Immature natural killer cell (primary cell): ENCODE measurements at regions not wholly inside any gene's neighbourhood (a gene's known extent, or its start where the extent isn't known, plus 50 kb on each side); places are given as distances from the start of the nearest gene placed in this dataset.

Experiments used
- DNase-seq, 3 donors: peaks; one replicate each; pipeline ENCODE4 v3.0.0; 2022; ENCODE audit warnings: mixed read lengths in 1 of 3
- H3K27ac Mint-ChIP-seq, 6 donors: one replicate each; pipeline ENCODE4 v1.8.0; 2020; ENCODE audit warnings: mixed read lengths in 6 of 6, mild to moderate bottlenecking in 5 of 6, inconsistent platforms in 4 of 6, moderate library complexity in 3 of 6
- H3K27me3 Mint-ChIP-seq, 3 donors: one replicate each; pipeline ENCODE4 v1.8.0; 2020 to 2021; ENCODE audit warnings: low read depth in 3 of 3, mild to moderate bottlenecking in 3 of 3, mixed read lengths in 3 of 3, moderate library complexity in 3 of 3, inconsistent platforms in 1 of 3
- H3K36me3 Mint-ChIP-seq, 3 donors: one replicate each; pipeline ENCODE4 v1.8.0; 2020; ENCODE audit warnings: mixed read lengths in 3 of 3, inconsistent platforms in 2 of 3, mild to moderate bottlenecking in 2 of 3
- H3K4me1 Mint-ChIP-seq, 2 donors: one replicate each; pipeline ENCODE4 v1.8.0; 2020; ENCODE audit warnings: inconsistent platforms in 2 of 2, mild to moderate bottlenecking in 2 of 2, mixed read lengths in 2 of 2, moderate library complexity in 1 of 2
- H3K4me3 Mint-ChIP-seq, 5 donors: one replicate each; pipeline ENCODE4 v1.8.0; 2020; ENCODE audit warnings: mild to moderate bottlenecking in 5 of 5, mixed read lengths in 5 of 5, inconsistent platforms in 3 of 5, moderate library complexity in 3 of 5
- H3K9me3 Mint-ChIP-seq, 6 donors: one replicate each; pipeline ENCODE4 v1.8.0; 2020; ENCODE audit warnings: mild to moderate bottlenecking in 6 of 6, mixed read lengths in 6 of 6, inconsistent platforms in 4 of 6, moderate library complexity in 3 of 6

DNA sequence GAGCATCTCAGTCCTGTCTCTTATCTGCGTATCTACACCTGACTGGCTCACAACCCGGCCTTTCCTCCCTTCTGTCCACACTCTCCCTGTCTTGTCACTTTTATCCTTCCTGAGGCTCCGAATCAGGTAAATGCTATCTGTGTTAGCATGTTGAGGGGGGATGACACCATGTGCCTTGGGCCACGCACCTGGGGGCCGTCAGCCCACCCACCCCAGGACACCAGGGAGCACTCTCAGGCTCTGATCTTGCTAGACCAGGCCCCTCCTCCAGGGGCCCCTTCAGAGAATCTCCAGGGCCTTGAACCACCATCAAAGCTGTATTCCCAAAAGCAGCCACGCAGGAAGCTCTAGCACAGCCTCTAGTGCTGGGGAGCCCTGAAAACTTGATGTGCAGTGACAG lies 278.7 kb upstream of the SHH start:
- peaks cover 1 to 3% (median 3%) of the 10 kb centered on the region in 3 donors for H3K27me3 Mint-ChIP-seq
- no peaks in the 10 kb centered on the region for H3K9me3 Mint-ChIP-seq
- DNase-seq = no peak
- H3K4me3 Mint-ChIP-seq = no peak overlapping the region
- no peak overlapping the region for H3K27ac Mint-ChIP-seq
- H3K4me1 Mint-ChIP-seq = no peaks in the 10 kb centered on the region
- H3K36me3 Mint-ChIP-seq = no peaks in the 10 kb centered on the region

GRCh38 chr7:156089222-156089621 lies 277.0 kb upstream of the SHH start:
- no peaks in the 10 kb centered on the region for H3K36me3 Mint-ChIP-seq
- no peaks in the 10 kb centered on the region for H3K4me1 Mint-ChIP-seq
- no peaks in the 10 kb centered on the region for H3K9me3 Mint-ChIP-seq
- no peak overlapping the region for H3K27ac Mint-ChIP-seq
- no peak overlapping the region for H3K4me3 Mint-ChIP-seq
- DNase-seq = no peak
- H3K27me3 Mint-ChIP-seq = peaks cover 1 to 3% (median 3%) of the 10 kb centered on the region in 3 donors

DNA sequence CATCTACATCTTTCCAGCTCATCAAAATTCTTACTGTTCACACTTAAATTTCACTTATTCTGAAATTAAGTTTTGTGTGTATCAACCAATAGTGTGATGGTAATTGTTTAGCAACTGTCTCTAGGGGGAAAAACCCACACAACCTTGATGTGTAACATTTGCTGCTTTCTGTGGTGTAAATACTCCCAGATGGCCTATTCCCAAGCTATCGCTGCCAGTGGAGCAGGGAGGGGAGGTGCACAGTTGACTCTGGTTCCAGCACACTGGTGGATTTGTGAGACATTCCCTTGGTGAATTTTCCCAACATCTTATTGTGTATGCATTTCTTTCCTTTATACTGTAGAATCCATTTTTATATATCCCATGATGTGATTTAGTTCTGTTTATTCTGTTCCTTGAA lies 275.9 kb upstream of the SHH start:
- Mint-ChIP-seq H3K36me3 (no peaks in the 10 kb centered on the region), H3K9me3 (no peaks in the 10 kb centered on the region), H3K27ac (no peak overlapping the region), H3K4me1 (no peaks in the 10 kb centered on the region), H3K27me3 (peaks cover under 1 to 3% (median 3%) of the 10 kb centered on the region in 3 donors), H3K4me3 (no peak overlapping the region)
- no peak for DNase-seq

DNA sequence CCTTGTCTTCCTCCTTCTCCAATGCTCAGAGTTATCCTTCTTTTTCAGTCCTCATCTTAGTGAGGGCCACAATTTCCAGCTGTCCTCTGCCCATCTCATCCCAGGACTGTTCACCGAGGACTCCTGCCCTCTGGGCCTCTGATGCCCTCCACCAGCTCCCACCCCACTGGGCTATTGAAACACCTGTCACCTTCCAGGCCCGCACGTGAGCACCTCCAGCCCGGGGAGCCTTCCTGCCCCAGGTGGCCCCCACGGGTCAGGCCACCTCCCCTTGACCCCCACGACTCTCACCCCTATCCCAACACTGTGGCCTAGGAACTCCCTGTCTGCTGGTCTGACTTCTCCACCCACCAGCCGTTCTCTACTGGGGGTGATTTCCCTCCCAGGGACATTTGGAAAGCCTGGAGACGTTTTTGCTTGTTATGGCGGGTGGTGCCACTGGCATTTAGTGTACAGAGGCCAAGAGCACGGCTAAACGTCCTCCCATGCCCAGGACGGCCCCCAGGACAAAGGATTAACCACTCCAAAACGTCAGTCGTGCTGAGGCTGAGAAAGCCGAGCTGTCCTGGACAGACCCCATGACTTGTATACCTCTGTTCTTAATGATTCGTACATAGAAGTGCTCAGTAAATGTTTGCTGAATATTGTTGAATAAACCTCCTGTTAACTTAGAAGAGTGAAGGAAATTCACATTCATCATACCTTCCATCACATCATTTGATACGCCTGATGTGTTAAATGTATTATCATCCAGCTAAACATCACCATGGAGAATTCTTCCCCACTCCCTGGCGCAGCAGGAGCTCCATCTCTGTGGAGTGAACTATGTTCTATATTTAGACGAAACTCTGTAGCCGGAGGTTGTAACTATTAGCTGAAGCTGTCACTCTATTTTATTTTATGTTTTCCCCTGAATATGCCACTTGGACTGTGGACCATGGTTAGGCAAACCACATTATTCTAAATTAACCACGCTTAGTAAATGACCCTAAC lies 270.1 kb upstream of the SHH start:
- Mint-ChIP-seq H3K27ac (no peak overlapping the region), H3K9me3 (no peaks in the 10 kb centered on the region), H3K27me3 (peaks cover 2 to 7% (median 5%) of the 10 kb centered on the region in 3 donors), H3K36me3 (no peaks in the 10 kb centered on the region), H3K4me3 (no peak overlapping the region), H3K4me1 (no peaks in the 10 kb centered on the region)
- DNase-seq = no peak

GRCh38 chr7:156080596-156080995 lies 268.3 kb upstream of the SHH start:
- H3K4me3 Mint-ChIP-seq = no peak overlapping the region
- no peak for DNase-seq
- no peak overlapping the region for H3K27ac Mint-ChIP-seq
- H3K9me3 Mint-ChIP-seq = no peaks in the 10 kb centered on the region
- no peaks in the 10 kb centered on the region for H3K36me3 Mint-ChIP-seq
- H3K27me3 Mint-ChIP-seq = peaks cover 2 to 7% (median 5%) of the 10 kb centered on the region in 3 donors
- no peaks in the 10 kb centered on the region for H3K4me1 Mint-ChIP-seq

- no peak for DNase-seq
- Mint-ChIP-seq H3K4me3 (no peak overlapping the region), H3K36me3 (no peaks in the 10 kb centered on the region), H3K27ac (no peak overlapping the region), H3K9me3 (no peaks in the 10 kb centered on the region), H3K4me1 (no peaks in the 10 kb centered on the region), H3K27me3 (peaks cover 2 to 7% (median 5%) of the 10 kb centered on the region in 3 donors)
These were observed 267.8 kb upstream of the SHH start for GRCh38 chr7:156080046-156080445.

- Mint-ChIP-seq H3K27ac (no peak overlapping the region), H3K36me3 (no peaks in the 10 kb centered on the region), H3K4me3 (no peak overlapping the region), H3K27me3 (peaks cover 2 to 7% (median 5%) of the 10 kb centered on the region in 3 donors), H3K9me3 (no peaks in the 10 kb centered on the region), H3K4me1 (no peaks in the 10 kb centered on the region)
- DNase-seq = no peak
These were observed 266.9 kb upstream of the SHH start for GRCh38 chr7:156079156-156079555.

- no peak for DNase-seq
- Mint-ChIP-seq H3K27ac (no peak overlapping the region), H3K9me3 (no peaks in the 10 kb centered on the region), H3K36me3 (no peaks in the 10 kb centered on the region), H3K4me3 (no peak overlapping the region), H3K27me3 (peaks cover 0 to 5% (median 0%) of the 10 kb centered on the region in 3 donors), H3K4me1 (no peaks in the 10 kb centered on the region)
These were observed 262.8 kb upstream of the SHH start for GRCh38 chr7:156074982-156075615.

- H3K27me3 Mint-ChIP-seq = peaks cover 0 to 2% (median 2%) of the 10 kb centered on the region in 3 donors
- no peak overlapping the region for H3K4me3 Mint-ChIP-seq
- DNase-seq = no peak
- H3K9me3 Mint-ChIP-seq = peaks cover 0 to 4% (median 0%) of the 10 kb centered on the region in 6 donors
- H3K4me1 Mint-ChIP-seq = no peaks in the 10 kb centered on the region
- no peak overlapping the region for H3K27ac Mint-ChIP-seq
- H3K36me3 Mint-ChIP-seq = no peaks in the 10 kb centered on the region
These were observed 261.8 kb upstream of the SHH start for GRCh38 chr7:156074084-156074483.

DNA sequence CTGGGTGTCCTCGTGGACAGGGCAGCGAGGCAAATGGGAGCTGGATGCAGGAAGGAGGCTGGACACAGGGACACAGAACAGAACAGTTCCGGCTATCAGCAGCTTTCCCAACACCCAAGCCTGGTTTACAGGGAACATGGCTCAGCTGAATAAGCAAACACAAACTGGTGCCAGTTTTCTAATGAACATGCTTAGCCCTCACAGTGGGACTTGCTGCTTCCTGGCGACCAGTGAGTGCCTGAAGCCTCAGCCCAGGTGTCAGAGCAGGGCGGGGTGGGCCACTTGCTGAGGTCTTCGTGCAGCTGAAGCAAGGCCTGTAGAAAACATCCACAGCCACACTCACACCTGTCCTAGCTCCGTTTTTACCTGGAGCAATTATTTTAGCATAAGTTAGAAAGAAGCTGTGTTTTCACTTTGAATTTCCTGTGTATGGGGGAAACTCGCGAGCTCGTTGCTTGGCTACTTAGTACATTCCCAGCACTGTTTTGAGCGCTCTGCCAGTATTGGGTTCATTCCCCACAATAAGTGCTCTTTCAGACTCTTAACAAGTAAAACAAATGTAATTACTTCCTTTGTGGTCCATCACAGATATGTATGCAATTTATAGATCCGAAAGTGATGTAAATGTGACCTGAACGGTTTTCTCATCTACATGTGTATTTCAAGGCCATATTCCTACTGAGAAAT lies 261.2 kb upstream of the SHH start:
- H3K27ac Mint-ChIP-seq = no peak overlapping the region
- peaks cover 0 to 4% (median 0%) of the 10 kb centered on the region in 6 donors for H3K9me3 Mint-ChIP-seq
- H3K36me3 Mint-ChIP-seq = no peaks in the 10 kb centered on the region
- peaks cover 0 to 2% (median 2%) of the 10 kb centered on the region in 3 donors for H3K27me3 Mint-ChIP-seq
- H3K4me3 Mint-ChIP-seq = no peak overlapping the region
- H3K4me1 Mint-ChIP-seq = no peaks in the 10 kb centered on the region
- no peak for DNase-seq

DNA sequence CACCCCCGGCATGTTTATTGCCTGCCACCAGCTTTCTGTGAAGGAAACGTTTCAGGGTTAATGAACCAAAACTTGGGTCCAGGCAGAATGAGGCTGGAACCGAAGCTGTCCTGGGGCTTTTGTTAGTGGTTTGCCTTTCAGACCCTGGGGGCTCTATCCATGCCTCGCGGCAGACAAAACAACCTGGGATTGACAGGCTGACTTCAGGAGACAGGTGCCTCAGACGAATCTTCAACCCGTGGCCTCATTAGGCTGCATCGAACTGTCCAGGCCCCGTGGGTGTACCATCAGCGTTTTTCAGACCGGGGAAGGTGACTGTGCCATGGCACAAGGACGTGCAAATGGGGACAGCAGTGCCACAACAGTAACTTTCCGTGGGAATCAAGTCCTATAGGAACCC lies 259.3 kb upstream of the SHH start:
- no peak for DNase-seq
- Mint-ChIP-seq H3K4me1 (no peaks in the 10 kb centered on the region), H3K27me3 (peaks cover 0 to 2% (median 2%) of the 10 kb centered on the region in 3 donors), H3K4me3 (no peak overlapping the region), H3K9me3 (peaks cover 0 to 4% (median 0%) of the 10 kb centered on the region in 6 donors), H3K27ac (no peak overlapping the region), H3K36me3 (no peaks in the 10 kb centered on the region)

DNA sequence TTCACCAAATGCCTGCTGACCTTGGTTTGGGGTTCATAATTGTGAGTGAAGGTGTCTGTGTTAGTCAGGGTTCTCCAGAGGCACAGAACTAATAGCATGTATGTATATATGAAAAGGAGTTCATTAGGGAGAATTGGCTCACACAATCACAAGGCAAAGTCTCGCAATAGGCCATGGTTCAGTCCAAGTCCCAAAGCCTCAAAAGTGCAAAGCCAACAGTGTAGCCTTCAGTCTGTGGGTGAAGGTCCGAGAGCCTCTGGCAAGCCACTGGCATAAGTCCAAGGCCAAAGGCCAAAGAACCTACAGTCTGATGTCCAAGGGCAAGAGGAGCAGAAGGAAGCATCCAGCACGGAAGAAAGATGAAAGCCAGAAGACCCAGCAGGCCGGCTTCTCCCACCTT lies 257.6 kb upstream of the SHH start:
- Mint-ChIP-seq H3K4me3 (no peak overlapping the region), H3K27ac (no peak overlapping the region), H3K4me1 (no peaks in the 10 kb centered on the region), H3K27me3 (peaks cover 0 to 3% (median 2%) of the 10 kb centered on the region in 3 donors), H3K9me3 (peaks cover 0 to 4% (median 0%) of the 10 kb centered on the region in 6 donors), H3K36me3 (no peaks in the 10 kb centered on the region)
- no peak for DNase-seq

DNA sequence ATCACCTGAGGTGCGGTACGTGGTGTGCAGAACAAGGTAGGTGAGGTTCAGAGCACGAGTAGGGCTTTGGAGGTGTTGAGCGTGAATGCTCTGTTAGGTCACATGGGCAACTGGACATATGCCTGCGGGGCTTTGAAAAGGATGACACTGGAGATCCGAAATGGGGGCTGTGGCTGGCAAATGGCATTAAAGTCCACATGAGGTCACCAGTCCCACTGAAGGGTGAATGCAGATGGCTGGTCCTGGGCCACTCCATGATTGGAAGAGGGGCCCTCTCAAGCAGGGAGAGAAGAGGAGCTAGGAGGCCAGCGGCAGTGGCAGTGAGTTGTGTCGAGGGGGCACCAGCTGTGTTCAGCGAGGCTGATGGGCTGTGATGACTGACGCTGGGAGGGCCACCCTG lies 254.9 kb upstream of the SHH start:
- Mint-ChIP-seq H3K4me3 (no peak overlapping the region), H3K27me3 (peaks cover 0 to 5% (median 3%) of the 10 kb centered on the region in 3 donors), H3K9me3 (peaks cover 0 to 4% (median 0%) of the 10 kb centered on the region in 6 donors), H3K36me3 (no peaks in the 10 kb centered on the region), H3K27ac (no peak overlapping the region), H3K4me1 (no peaks in the 10 kb centered on the region)
- no peak for DNase-seq

- Mint-ChIP-seq H3K4me1 (no peaks in the 10 kb centered on the region), H3K27ac (no peak overlapping the region), H3K27me3 (peaks cover 2 to 5% (median 5%) of the 10 kb centered on the region in 3 donors), H3K9me3 (peaks cover 0 to 4% (median 0%) of the 10 kb centered on the region in 6 donors), H3K4me3 (no peak overlapping the region), H3K36me3 (no peaks in the 10 kb centered on the region)
- no peak for DNase-seq
These were observed 253.1 kb upstream of the SHH start for GRCh38 chr7:156065400-156065799.
